HG03135 (cell line): ENCODE measurements at regions not wholly inside any gene's neighbourhood (a gene's known extent, or its start where the extent isn't known, plus 50 kb on each side); places are given as distances from the start of the nearest gene placed in this dataset.

ENCODE experiments used
- ATAC-seq: cut with Tn5 transposase; IDR thresholded peaks from one replicate; pipeline ENCODE4 v1.9.1; 2021; ENCODE audit warnings: mild to moderate bottlenecking, moderate library complexity; ENCODE audit not compliant: unreplicated experiment

DNA sequence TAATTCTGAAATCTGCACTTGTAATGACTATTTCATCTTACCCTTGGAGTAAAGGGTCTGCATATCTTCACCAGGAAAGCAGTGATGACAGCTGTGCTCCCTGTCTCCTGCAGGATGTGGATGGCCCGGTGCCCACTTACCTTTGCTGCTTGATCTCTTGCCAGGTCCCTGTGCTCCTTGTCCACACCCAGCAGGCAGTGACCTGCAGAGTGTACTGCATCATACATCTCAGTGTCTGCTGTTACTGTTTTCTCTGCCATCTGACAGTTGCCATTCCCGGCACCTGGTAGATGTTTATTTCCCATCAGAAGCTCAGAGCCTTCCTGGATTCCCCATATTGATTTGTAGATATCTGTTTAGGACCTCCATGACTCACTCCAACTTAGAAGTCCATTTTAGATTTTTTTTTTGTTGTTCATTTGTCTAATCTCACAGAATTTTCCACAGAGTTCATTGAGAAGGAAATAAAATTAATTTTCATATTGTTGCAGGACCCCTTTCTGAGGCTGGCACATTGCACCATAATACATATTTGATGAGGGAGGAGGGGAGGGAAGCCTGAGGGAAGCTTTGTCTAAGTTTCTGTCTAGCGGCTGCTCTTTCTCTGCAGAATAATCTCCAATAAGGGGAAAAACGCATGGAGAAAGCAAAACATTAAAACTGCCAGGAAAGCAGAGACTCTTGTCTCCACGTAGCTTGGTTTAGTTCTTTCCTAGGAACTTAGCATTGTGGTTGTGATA, 697.5 kb upstream of the RAB6C start:
- no peak for ATAC-seq

DNA sequence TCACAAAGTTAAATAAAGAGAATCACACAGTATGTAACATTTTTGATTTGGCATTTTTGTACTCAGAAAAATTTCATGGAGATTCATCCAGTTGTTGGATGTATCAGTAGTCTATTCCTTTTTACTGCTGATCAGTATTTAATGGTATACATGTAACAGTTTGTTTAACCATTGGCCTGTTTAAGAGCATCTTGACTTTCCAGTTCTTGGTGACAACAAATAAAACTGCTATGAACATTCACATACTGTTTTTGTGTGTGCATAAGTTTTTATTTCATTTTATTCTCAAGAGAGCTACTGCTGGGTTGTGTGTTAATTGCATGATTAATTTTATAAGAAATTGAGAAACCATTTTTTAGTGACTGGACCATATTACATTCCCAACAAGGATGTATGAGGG, 694.5 kb upstream of the RAB6C start:
- ATAC-seq: no peak

DNA sequence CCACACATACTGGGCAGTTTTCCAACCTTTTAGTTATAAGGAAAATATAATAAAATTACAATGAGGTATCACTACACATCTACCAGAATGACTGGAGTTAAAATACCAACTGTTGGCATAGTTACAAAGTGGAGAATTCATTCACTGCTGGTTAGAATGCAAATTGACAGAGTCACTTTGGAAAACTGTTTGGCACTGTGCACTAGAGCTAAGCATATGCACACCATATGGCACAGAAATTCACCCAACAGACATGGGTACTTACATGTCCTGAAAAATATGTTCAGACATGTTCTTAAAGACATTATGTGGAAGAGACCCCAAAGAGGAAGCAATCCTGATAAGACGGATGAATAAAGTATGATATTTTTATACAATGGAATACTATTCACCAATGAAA, 686.1 kb upstream of the RAB6C start:
- no peak for ATAC-seq

DNA sequence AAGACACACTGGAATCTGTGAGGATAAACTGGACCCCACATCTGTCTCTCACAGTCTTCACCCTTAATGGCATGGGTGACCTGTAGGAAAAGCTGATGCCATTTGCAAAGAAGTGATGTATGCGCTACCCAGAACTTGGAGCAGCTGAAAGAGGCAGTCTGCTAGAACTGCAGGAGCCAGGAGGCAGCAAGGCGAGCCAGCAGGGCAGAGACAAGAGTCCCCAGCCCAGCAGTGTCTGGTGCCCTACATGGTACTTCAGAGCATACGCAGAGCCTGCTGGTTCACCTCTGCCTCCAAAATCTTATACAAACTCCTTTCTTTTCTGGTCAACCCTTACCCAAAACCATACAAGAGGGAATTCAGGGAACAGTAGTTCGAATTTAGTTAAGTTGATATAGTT, 683.1 kb upstream of the RAB6C start:
- ATAC-seq: no peak

DNA sequence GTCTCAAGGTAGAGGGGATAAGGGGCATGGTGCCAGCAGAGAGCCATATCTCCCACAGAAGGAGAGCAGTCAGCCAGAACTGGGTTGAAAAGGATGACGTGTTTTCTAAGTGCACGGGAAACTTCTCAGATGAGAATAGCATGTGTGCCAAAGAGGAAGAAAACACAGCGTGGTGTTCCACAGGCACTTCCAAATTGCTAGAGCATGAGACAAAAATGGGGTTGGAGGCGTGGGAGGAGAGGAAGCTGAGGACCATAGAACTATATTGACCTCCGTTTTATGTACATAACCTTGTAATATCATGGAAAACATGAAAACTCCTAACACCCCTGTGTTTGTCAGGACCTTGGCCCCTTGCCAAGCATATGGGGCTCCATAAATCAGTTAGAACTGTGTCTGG, 682.7 kb upstream of the RAB6C start:
- ATAC-seq: no peak

DNA sequence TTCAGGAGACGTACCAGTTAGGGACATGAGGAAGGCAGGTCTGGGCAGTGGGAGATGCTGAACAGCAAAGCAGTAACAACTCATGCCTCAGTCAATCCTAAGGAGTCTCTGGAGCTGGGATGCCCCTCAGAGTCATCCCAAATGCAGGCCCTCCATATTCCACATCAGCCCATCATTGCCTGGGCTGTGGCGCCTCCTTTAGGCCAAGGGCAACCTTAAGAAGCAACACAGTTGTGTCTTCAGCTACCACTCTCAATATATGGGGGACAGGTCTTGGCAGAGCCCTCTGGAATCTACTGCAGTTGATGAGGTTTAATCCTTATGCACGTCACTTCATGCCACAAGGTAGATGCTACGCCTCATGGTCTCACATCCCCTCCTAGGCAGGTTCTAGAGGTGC, 682.0 kb upstream of the RAB6C start:
- no peak for ATAC-seq

DNA sequence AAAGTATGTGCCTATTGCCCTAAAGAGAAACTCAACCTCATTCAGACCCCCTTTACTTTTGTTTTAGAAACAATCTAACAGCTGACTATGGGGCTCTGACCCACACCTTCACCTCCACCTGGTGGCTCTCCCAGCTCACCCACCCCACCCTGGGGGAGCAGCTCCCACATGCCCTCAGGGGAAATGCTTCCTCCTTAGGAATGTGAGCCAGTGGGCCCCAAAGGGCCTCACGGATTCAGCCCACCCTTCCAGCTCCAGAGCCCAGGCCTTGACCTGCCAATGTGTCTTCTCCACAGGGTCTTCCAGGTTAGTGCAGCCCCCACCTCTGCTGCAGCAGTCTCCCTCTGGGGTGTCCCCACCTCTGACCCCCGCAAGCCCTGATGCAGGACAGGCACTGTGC, 680.1 kb upstream of the RAB6C start:
- ATAC-seq: no peak

DNA sequence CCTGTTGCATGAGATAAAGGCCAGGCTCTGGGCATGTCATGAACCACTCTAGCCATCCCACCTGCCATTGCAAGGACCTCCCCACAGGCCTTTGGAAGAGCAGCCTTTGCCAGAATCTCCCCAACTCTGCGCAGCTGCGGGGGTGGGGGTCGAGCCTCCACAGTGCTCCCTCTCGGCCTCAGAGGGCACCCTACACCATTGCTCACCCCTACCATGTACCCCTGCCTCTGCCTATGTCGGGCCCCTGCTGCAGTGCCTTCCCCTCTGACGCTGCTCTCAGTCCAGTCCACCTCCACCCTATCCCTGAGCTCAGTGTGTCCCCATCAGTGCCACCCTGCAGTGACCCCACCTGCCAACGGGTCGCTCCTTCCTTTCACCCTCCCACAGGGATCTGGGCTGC, 679.7 kb upstream of the RAB6C start:
- ATAC-seq: no peak

DNA sequence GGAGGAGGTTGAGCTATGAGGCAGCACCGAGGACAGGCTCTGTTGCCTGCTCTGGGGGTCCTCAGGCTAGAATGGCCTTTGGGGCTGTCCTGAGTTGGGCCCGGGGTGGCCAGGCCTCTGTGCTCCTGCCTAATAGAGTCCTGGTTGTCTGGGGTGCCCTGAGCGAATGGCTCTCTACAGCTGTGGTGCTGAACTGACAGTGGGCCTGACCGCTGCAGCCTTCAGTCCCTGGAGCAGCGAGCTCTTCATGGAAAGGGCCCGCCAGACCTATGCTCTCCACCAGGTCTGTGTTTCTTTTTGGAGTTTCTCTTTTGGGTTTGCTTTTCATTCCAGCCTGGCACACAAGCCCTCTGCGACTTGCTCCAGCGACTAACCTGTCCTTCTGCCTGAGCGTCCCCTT, 679.0 kb upstream of the RAB6C start:
- ATAC-seq: no peak

DNA sequence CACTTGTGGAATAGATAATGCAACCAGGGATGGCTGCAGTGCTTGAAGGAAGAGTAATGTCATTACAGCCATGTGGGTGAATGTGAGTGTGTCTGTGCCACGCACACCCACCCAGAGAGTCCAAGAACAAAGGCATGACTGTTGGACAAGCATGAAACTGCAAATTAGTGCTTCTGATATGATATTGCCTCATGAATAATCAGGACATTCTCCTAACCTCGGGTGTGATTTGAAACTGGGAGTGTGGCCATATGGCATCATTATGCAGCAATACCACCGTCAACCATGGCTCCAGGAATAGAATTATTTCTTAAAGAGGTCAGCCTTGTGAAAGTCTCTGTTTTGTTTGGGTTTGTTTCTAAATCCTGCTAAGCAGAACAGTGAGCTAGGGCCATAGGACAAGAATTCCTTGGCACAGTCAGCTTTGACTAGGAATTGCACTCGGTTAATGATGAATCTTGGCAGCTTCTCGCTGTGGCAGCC, 678.0 kb upstream of the RAB6C start:
- no peak for ATAC-seq

DNA sequence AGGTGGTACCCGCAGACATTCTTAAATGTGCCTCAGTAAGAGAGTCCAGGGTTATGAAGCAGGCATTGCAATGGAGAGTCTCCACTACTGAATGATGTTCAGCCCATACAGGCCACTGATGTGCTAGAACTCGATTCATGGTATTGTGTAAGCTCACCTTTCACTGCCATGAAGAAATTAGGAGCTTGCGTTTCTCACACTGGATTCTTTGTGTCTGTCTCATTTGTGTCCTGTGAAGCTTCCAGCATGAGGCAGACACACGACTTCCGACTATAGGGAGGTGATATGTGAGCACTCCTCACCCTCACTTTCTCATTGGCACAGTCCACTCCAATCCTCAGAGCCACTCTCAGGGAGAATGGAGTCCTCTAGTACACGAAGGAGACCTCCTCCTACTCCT, 677.4 kb upstream of the RAB6C start:
- ATAC-seq: no peak

DNA sequence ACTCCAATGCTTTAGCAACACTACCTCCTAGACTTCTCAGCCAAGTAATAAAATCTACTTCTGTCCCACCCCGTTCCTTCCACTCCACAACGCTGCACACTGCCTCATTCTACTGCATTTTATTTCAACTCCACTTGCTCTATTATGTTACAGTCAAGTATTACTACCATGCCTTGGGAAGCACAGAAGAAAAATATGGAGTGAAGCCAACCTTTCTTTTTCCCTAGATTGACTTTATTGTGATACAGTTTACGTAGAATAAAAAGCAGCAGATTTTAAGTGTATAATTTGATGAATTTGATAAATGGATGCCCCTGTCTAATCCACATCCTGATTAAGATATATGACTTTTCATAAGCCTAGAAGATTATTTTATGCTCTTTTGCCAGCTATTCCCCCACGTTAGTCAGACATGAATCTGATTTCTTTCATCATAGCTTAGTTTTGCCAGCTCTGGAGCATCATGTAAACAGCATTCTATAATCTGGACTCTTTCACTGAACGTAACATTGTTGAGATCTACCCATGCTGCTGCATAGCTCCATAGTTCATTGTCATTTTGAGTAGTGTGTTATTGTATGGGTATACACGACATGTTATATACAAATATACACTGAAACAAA, 676.8 kb upstream of the RAB6C start:
- no peak for ATAC-seq

DNA sequence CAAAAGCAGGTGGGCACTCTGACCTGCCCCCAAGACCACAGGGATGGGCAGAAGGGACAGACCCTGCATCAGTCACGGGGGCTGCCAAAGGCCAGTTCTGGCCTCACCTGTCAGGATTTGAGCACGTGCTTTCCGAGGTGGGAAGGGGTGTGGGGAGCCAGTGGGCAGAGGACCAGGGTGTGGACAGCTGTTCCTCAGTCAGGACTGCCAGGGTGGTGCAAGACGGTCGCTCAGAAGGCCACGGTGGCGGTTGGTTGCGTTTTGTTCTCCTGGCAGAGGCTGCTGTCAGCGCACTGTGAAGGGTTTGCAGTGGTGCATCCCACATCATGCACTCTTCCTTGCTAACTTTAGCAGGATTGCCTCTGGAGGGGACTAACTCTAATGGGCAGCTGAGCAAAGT, 665.3 kb upstream of the RAB6C start:
- ATAC-seq: no peak

DNA sequence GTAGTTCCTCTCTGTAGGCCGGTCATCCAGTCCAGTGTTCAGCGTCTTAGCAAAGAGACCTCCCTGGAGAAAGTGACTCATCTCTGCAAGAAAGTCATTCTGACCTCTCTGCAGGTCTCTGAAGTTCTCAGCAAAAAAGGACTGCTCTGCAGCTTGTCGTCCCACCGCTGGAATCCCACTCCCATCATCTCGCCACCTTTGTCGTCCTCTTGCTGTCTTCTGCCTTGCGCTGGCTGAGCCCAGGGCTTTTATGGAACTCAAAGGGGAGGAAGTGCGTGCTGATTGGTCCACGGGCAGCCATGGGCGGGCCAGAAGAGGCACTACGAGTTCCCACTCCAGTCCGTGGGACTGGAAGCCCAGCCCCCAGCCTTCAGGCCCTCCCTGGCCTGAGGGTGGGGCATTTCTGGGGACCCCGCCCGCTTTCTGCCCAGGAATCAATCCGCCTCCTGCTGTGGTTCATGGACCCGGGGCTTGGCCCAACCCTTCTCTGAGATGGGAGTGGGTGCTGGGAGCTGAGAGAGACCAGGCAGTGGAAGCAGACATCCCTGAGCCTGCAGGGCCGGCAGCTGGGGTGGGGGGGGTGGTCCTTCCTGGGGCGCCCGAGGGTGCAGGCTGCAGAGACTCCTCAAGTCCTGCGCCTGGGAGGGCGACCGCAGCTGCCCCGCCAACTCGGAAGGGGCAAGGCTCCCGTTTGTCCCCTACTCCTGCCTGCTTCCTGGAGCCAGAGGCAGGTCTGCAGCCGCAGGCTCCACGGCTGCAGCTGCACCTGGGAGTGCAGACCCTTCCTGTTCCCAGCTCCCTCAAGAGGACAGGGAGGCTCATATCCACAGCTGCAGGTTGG, 660.7 kb upstream of the RAB6C start:
- ATAC-seq: no peak

DNA sequence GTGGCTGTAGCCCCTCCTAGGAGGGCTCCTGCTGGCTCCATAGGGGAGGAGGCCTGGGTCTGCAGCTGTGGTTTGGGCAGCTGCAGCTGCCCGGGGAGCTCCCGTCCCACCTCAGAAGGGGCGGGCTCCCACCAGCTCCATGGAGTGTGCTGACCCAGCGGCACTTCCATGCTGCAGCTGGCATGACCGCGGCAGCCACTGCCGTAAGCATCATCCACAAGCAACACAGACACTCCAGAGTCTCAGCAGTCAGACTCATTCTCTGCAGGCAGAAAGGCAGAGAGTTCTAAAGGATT, 660.1 kb upstream of the RAB6C start:
- ATAC-seq: no peak

DNA sequence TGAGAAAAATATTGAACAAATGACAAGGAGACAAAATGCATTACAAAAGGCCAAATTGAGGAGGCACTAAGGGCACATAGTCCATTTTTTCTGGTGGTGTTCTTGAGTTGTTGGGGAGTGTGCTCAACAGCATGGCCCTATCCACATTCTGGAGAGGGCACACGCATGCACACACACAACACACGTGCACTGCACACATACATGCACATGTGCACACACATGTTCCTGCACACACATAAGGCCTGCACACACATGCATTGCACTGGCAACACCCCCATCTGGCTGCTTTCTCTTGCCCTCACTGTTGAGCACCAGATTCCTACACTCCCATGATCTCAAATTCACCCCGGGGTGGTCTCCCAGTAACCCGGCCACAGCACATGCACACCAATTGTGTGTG, 659.2 kb upstream of the RAB6C start:
- ATAC-seq: no peak

DNA sequence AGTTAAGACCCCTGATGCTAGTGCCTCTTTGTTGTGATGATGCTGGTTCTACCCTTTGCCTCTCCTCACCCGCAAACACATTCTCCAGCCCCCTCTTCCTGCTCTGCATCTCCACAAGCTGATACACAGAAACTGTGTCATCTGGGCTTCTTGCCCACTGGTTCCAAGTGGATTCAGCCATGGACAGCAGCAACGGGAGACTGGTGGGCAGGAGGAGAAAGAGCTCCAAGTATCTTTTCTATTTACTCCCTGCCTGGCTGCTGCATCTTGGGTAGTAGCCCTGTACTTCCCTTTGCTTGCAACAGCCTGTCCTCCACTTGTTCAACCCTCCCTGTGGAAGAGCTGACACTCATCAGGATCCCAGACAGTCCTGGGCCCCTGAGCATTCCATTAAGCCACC, 655.1 kb upstream of the RAB6C start:
- ATAC-seq: no peak

DNA sequence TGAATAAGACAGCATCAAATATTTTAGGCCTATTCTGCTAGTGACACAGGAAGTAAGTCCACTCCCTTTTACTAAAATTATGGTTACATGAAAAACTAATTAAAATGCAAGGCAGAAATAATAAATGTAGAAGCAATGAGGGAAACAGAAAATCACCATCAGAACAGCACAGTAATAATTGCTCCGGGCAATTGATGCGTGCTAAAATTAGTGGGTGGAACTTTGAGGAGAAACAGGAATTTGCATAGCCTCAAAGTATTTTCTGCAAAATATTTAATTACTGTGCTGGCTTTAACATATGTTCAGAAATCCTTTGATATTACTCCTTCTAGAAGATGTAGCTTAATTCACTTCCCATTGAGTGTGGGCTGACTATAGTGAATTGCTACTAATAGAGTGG, 654.3 kb upstream of the RAB6C start:
- no peak for ATAC-seq

DNA sequence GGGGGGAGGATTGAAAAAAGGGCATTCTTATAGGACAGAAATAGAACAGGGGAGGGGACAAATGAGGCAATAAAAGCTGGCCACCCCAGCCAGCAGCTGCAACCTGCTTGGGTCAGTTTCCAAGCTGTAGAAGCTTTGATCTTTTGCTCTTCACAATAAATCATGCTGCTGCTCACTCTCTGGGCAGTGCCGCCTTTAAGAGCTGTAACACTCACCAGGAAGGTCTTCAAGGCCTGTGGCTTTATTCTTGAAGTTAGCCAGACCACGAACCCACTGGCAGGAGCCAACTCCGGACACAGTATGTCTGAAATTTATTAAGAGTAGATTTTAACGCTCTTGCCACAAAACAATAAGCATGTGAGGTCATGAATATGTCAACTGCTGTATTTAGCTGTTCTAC, 649.9 kb upstream of the RAB6C start:
- ATAC-seq: no peak

DNA sequence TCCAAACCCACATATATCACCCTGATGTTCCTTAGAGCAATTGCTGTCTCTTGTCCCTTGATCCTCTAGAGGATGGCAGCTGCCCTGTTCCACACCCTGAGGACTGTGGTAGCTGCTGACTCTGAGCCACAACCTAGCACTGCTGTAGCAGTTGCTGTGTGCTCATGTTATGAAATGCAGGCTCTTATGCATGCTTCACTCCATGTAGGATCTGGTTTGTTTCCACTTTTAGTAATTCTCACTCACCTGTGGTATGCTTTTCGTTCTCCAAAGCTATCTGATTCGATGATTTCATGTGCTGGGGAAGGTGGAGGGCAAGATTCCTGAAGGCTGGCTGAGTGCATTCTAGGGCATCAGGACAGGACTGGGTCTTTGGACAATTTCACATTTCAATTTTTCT, 649.0 kb upstream of the RAB6C start:
- ATAC-seq: no peak

DNA sequence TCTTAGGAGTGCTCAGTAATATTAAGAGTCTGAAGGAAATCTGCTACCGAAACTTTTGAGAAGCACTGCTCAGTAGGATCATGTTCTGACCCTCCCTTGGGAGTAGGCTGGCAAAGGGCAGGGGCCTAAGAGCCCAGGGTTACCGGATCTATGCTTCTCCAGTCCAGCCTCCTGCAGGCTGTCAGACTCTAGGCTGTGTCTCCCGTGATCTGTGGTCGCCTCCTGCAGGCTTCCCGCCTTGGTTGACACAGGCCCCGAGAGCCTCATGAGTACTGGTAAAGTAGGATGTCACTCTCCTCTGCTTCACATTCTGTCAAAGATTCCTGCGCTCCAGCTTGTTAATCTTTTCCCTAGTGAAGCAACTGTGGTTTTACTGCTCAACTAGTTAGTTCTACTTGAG, 647.8 kb upstream of the RAB6C start:
- no peak for ATAC-seq

DNA sequence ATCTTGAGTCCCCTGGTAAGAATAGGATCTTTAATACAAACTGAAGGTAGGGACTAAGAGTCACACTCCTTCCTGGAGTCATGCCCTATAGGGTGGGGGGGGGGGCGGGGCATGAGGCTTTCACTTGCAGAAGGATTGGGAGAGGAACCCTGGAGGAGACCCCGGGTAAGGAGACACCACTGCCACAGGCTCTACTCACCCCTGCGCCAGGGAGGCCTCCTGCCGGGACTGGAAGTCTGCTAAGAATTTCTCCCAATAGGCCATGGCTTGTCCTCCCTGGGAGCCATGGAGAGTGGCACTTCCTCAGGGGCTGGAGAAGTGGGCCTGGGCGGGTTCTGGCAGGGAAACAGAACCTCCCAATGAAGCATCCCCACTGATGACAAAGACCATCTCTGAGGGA, 645.3 kb upstream of the RAB6C start:
- ATAC-seq: no peak
